ENCODE measurements at regions not wholly inside any gene's neighbourhood (a gene's known extent, or its start where the extent isn't known, plus 50 kb on each side); places are given as distances from the start of the nearest gene placed in this dataset.

- Histone ChIP-seq H3K4me2 (ENCODE audit: low read depth, low read length) (no peak overlapping the region), H3K9me3 (ENCODE audit: control insufficient read depth, insufficient read depth, low read length) (no peaks in the 10 kb centered on the region), H4K8ac (ENCODE audit: low read depth in 2 of 2, low read length in 2 of 2) (no peak overlapping the region), H3K9ac (ENCODE audit: low read depth, low read length) (no peak overlapping the region), H3K79me1 (ENCODE audit: low read depth in 1 of 2, low read length in 2 of 2) (peaks cover 18 to 53% of the 10 kb centered on the region in 2 experiments), H4K91ac (ENCODE audit: insufficient read depth, low read depth, low read length) (no peak overlapping the region), H3K4me3 (ENCODE audit: insufficient read depth, low read depth, low read length) (no peak overlapping the region), H2BK120ac (ENCODE audit: low read depth, low read length) (no peak overlapping the region), H4K5ac (ENCODE audit: low read depth, low read length) (no peak overlapping the region), H2AFZ (replicated peaks; ENCODE audit: low read length, poor library complexity) (no peak overlapping the region), H3K23ac (ENCODE audit: low read depth, low read length) (no peak overlapping the region), H2AK9ac (replicated peaks; ENCODE audit: low read depth, low read length, poor library complexity) (no peak overlapping the region), H2BK5ac (ENCODE audit: low read depth, low read length, poor library complexity, severe bottlenecking) (no peak overlapping the region), H3K9me1 (ENCODE audit: insufficient read depth, low read length) (peaks cover 4% of the 10 kb centered on the region; the same call in 1 of the 2 replicates), H3K27ac (ENCODE audit: insufficient read depth, low read length) (no peak overlapping the region), H3K56ac (ENCODE audit: extremely low read depth, insufficient read depth, low read length) (no peak overlapping the region), H3K4ac (ENCODE audit: low read depth, low read length) (no peak overlapping the region), H2BK20ac (ENCODE audit: low read depth, low read length) (no peak overlapping the region), H2AK5ac (ENCODE audit: low read depth, low read length) (no peak overlapping the region), H3K36me3 (ENCODE audit: control insufficient read depth, insufficient read depth, low read length) (no peaks in the 10 kb centered on the region), H3K18ac (ENCODE audit: low read depth, low read length) (no peak overlapping the region), H3K27me3 (ENCODE audit: control insufficient read depth, insufficient read depth, low read length) (no peaks in the 10 kb centered on the region), H3K4me1 (ENCODE audit: control insufficient read depth, insufficient read depth, low read length) (peaks cover 14% of the 10 kb centered on the region; the same call in 1 of the 2 replicates), H4K20me1 (ENCODE audit: insufficient read depth, low read length) (peaks cover 84% of the 10 kb centered on the region), H2BK15ac (ENCODE audit: low read depth, low read length) (no peak overlapping the region), H3K14ac (replicated peaks; ENCODE audit: low read depth, low read length) (no peak overlapping the region)
- dilution Hi-C loops (cut with HindIII; ENCODE audit: low sequenced_read_pairs, unreplicated experiment) (no loop called here), intact Hi-C loops (cut with micrococcal nuclease) (loop anchor here (1.0 kb wide), 1 partner anchor 55 kb away; no protein-coding TSS in a partner anchor), in situ Hi-C loops (cut with MboI; ENCODE audit: low sequenced_read_pairs) (no loop called here)
- ChIA-PET POLR2A (ENCODE audit: unreplicated experiment) (no interaction called here), CTCF (interaction anchor here (0.6 to 1.6 kb wide), 5 partner anchors 17 to 253 kb away, joined by 3 to 7 read pairs (median 3); no protein-coding TSS in a partner anchor)
- WGBS, 2 experiments (ENCODE audit: extremely low coverage in 2 of 2, insufficient read length in 1 of 2): no CpG with 5 or more reads among the region's 6 CpGs
- TF ChIP-seq MXI1 (IDR thresholded peaks at IDR 0.05; ENCODE audit: borderline replicate concordance, low read depth, low read length) (peak; percentile 89), CTCF (conservative IDR thresholded peaks at IDR 0.05; ENCODE audit: low read depth, low read length) (peak; percentile 55), USF2 (IDR thresholded peaks at IDR 0.05; ENCODE audit: low read depth, low read length) (peak; percentile 70), BHLHE40 (IDR thresholded peaks at IDR 0.05; ENCODE audit: low read depth, low read length) (peak; percentile 53; the same call in 1 of the 2 replicates), POLR2A (IDR thresholded peaks at IDR 0.05; ENCODE audit: low read depth, low read length) (no peak), NFE2L2 (IDR thresholded peaks at IDR 0.05; ENCODE audit: low read depth, low read length) (no peak), RAD21 (IDR thresholded peaks at IDR 0.05; ENCODE audit: low read length) (peak; percentile 50), SMC3 (IDR thresholded peaks at IDR 0.05; ENCODE audit: low read depth, low read length) (peak; percentile 58)
- BruUV-seq (replicated peaks): no TSS peak
- ATAC-seq (ENCODE audit: low read depth) (peak; percentile 83), DNase-seq (peak; percentile 86)
These were observed 218.5 kb upstream of the CIBAR2 start for GRCh38 chr16:85330694-85331188.

All from IMR-90 (cell line).